ENCODE measurements at regions not wholly inside any gene's neighbourhood (a gene's known extent, or its start where the extent isn't known, plus 50 kb on each side); places are given as distances from the start of the nearest gene placed in this dataset.
"Not testable (repeated sequence)": the region's sequence is repeated elsewhere in the genome, so short reads cannot be mapped to it uniquely, and the experiment has no call there.

- not testable (repeated sequence) for H3K4me3 ChIP-seq (ENCODE audit: low read length in 2 of 2); H3K9me3 ChIP-seq (ENCODE audit: control insufficient read depth in 2 of 2, insufficient read depth in 1 of 2, low read length in 1 of 2); H3K27ac ChIP-seq (ENCODE audit: low read depth in 1 of 2, low read length in 1 of 2); H3K4me1 ChIP-seq (ENCODE audit: control insufficient read depth in 2 of 2, insufficient read depth in 2 of 2, low read length in 2 of 2); H3K27me3 ChIP-seq (ENCODE audit: control insufficient read depth in 2 of 2, insufficient read depth in 1 of 2, low read length in 1 of 2); H3K36me3 ChIP-seq (ENCODE audit: control insufficient read depth in 2 of 2, insufficient read depth in 2 of 2, low read length in 1 of 2); DNase-seq (ENCODE audit: low read depth in 6 of 9, low spot score in 9 of 9)
- WGBS = 46% methylated on average over 5 of the region's 5 CpGs
Measured at GRCh38 chr3:125822175-125822574, 146.8 kb upstream of the ROPN1B start.

GRCh38 chr3:125831005-125831750 is 137.8 kb upstream of the ROPN1B start:
- not testable (repeated sequence) for H3K4me3 ChIP-seq (ENCODE audit: low read length in 2 of 2); H3K4me1 ChIP-seq (ENCODE audit: control insufficient read depth in 2 of 2, insufficient read depth in 2 of 2, low read length in 2 of 2); H3K36me3 ChIP-seq (ENCODE audit: control insufficient read depth in 2 of 2, insufficient read depth in 2 of 2, low read length in 1 of 2); H3K9me3 ChIP-seq (ENCODE audit: control insufficient read depth in 2 of 2, insufficient read depth in 1 of 2, low read length in 1 of 2); H3K27me3 ChIP-seq (ENCODE audit: control insufficient read depth in 2 of 2, insufficient read depth in 1 of 2, low read length in 1 of 2); DNase-seq (ENCODE audit: low read depth in 6 of 9, low spot score in 9 of 9); H3K27ac ChIP-seq (ENCODE audit: low read depth in 1 of 2, low read length in 1 of 2)
- 98% methylated on average over 2 of the region's 2 CpGs for WGBS

DNA sequence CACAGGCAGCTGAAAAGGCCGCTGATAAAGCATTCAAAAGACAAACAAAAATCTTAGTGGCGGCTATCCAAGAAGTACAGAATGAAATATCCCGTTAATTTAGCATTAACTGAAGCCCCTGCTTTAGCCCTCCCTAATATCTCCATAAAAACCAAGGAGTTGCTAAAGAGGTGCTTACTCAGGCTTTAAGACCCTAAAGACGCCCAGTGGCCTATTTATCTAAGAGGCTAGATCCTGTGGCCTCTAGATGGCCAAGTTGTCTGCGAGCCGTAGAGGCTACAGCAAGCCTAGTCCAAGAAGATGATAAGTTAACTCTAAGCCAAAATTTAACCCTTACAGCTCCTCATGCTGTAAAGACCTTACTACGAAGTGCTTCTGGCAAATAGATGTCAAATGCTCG is 133.4 kb upstream of the ROPN1B start:
- 81% methylated on average over 8 of the region's 8 CpGs for WGBS
- H3K27me3 ChIP-seq (ENCODE audit: control insufficient read depth in 2 of 2, insufficient read depth in 1 of 2, low read length in 1 of 2); H3K27ac ChIP-seq (ENCODE audit: low read depth in 1 of 2, low read length in 1 of 2); H3K9me3 ChIP-seq (ENCODE audit: control insufficient read depth in 2 of 2, insufficient read depth in 1 of 2, low read length in 1 of 2); H3K4me1 ChIP-seq (ENCODE audit: control insufficient read depth in 2 of 2, insufficient read depth in 2 of 2, low read length in 2 of 2); H3K36me3 ChIP-seq (ENCODE audit: control insufficient read depth in 2 of 2, insufficient read depth in 2 of 2, low read length in 1 of 2); H3K4me3 ChIP-seq (ENCODE audit: low read length in 2 of 2); DNase-seq (ENCODE audit: low read depth in 6 of 9, low spot score in 9 of 9): not testable (repeated sequence)

DNA sequence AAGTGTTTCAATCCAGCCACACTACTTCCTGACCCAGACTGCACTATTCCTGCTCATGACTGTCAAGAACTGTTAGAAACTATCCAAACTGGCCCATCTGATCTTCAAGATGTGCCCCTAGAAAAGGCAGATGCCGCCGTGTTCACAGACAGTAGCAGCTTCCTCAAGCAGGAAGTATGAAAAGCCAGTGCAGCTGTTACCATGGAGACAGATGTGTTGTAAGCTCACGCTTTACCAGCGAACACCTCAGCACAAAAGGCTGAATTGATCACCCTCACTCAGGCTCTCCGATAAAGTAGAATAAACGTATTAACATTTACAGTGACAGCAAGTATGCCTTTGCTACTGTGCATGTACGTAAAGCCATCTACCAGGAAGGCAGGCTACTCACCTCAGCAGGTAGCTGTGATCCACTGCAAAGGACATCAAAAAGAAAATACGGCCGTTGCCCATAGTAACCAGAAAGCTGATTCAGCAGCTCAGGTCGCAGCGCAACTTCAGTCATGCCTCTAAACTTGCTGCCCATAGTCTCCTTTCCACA is 132.9 kb upstream of the ROPN1B start:
- not testable (repeated sequence) for H3K36me3 ChIP-seq (ENCODE audit: control insufficient read depth in 2 of 2, insufficient read depth in 2 of 2, low read length in 1 of 2); H3K4me1 ChIP-seq (ENCODE audit: control insufficient read depth in 2 of 2, insufficient read depth in 2 of 2, low read length in 2 of 2); H3K27ac ChIP-seq (ENCODE audit: low read depth in 1 of 2, low read length in 1 of 2); H3K9me3 ChIP-seq (ENCODE audit: control insufficient read depth in 2 of 2, insufficient read depth in 1 of 2, low read length in 1 of 2); H3K27me3 ChIP-seq (ENCODE audit: control insufficient read depth in 2 of 2, insufficient read depth in 1 of 2, low read length in 1 of 2); H3K4me3 ChIP-seq (ENCODE audit: low read length in 2 of 2)
- peak in 4 of 9 donors; percentile 11 to 51 (median 18) for DNase-seq (ENCODE audit: low read depth in 6 of 9, low spot score in 9 of 9)
- 56% methylated on average over 11 of the region's 11 CpGs for WGBS

DNA sequence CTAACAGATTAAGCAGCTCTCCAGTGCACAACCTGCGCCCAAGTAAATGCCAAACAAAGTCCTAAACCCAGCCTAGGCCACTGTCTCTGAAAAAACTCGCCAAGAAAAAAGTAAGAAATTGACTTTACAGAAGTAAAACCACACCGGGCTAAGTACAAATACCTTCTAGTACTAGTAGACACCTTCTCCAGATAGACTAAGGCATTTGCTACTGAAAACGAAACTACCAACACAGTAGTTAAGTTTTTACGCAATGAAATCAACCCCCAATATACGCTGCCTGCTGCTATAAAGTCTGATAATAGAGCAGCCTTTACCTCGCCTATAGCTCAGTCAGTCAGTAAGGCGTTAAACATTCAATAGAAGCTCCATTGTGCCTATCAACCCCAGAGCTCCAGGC is 132.2 kb upstream of the ROPN1B start:
- DNase-seq (ENCODE audit: low read depth in 6 of 9, low spot score in 9 of 9) = not testable (repeated sequence)
- 95% methylated on average over 8 of the region's 8 CpGs for WGBS

GRCh38 chr3:125838857-125839256 is 130.1 kb upstream of the ROPN1B start:
- 92% methylated on average over 5 of the region's 5 CpGs for WGBS
- H3K4me3 ChIP-seq (ENCODE audit: low read length in 2 of 2); H3K27ac ChIP-seq (ENCODE audit: low read depth in 1 of 2, low read length in 1 of 2); H3K9me3 ChIP-seq (ENCODE audit: control insufficient read depth in 2 of 2, insufficient read depth in 1 of 2, low read length in 1 of 2); H3K36me3 ChIP-seq (ENCODE audit: control insufficient read depth in 2 of 2, insufficient read depth in 2 of 2, low read length in 1 of 2); DNase-seq (ENCODE audit: low read depth in 6 of 9, low spot score in 9 of 9); H3K4me1 ChIP-seq (ENCODE audit: control insufficient read depth in 2 of 2, insufficient read depth in 2 of 2, low read length in 2 of 2); H3K27me3 ChIP-seq (ENCODE audit: control insufficient read depth in 2 of 2, insufficient read depth in 1 of 2, low read length in 1 of 2): not testable (repeated sequence)

More for the DNA sequence above, 132.2 kb upstream of the ROPN1B start:
- not testable (repeated sequence) for H3K27me3 ChIP-seq (ENCODE audit: control insufficient read depth in 2 of 2, insufficient read depth in 1 of 2, low read length in 1 of 2); H3K27ac ChIP-seq (ENCODE audit: low read depth in 1 of 2, low read length in 1 of 2); H3K4me3 ChIP-seq (ENCODE audit: low read length in 2 of 2); H3K9me3 ChIP-seq (ENCODE audit: control insufficient read depth in 2 of 2, insufficient read depth in 1 of 2, low read length in 1 of 2); H3K4me1 ChIP-seq (ENCODE audit: control insufficient read depth in 2 of 2, insufficient read depth in 2 of 2, low read length in 2 of 2); H3K36me3 ChIP-seq (ENCODE audit: control insufficient read depth in 2 of 2, insufficient read depth in 2 of 2, low read length in 1 of 2)

DNA sequence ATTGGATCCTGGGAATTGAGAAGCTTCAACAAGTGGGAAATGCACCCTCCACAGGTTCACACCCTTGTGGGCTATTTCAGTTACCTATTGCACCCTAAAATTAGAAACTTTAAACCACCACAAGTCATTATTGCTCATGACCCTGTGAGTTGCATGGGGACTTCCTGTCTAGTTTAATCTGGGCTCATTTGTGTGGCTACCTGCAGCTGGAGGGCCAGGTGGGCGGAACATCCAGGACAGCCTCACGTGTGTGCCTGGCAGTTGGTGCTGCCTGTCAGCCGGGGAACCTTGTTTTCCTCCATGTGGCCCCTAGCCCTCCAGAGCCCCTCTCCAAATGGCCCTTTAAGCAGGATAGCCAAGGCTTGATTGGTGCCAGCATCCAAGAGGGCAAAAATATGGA is 128.5 kb upstream of the ROPN1B start:
- H3K36me3 ChIP-seq (ENCODE audit: control insufficient read depth in 2 of 2, insufficient read depth in 2 of 2, low read length in 1 of 2); H3K4me1 ChIP-seq (ENCODE audit: control insufficient read depth in 2 of 2, insufficient read depth in 2 of 2, low read length in 2 of 2); DNase-seq (ENCODE audit: low read depth in 6 of 9, low spot score in 9 of 9); H3K4me3 ChIP-seq (ENCODE audit: low read length in 2 of 2); H3K27ac ChIP-seq (ENCODE audit: low read depth in 1 of 2, low read length in 1 of 2); H3K9me3 ChIP-seq (ENCODE audit: control insufficient read depth in 2 of 2, insufficient read depth in 1 of 2, low read length in 1 of 2); H3K27me3 ChIP-seq (ENCODE audit: control insufficient read depth in 2 of 2, insufficient read depth in 1 of 2, low read length in 1 of 2): not testable (repeated sequence)
- WGBS = 92% methylated on average over 3 of the region's 3 CpGs

GRCh38 chr3:125847966-125848365 is 121.0 kb upstream of the ROPN1B start:
- not testable (repeated sequence) for H3K9me3 ChIP-seq (ENCODE audit: control insufficient read depth in 2 of 2, insufficient read depth in 1 of 2, low read length in 1 of 2); H3K27me3 ChIP-seq (ENCODE audit: control insufficient read depth in 2 of 2, insufficient read depth in 1 of 2, low read length in 1 of 2); H3K4me3 ChIP-seq (ENCODE audit: low read length in 2 of 2); H3K4me1 ChIP-seq (ENCODE audit: control insufficient read depth in 2 of 2, insufficient read depth in 2 of 2, low read length in 2 of 2); H3K36me3 ChIP-seq (ENCODE audit: control insufficient read depth in 2 of 2, insufficient read depth in 2 of 2, low read length in 1 of 2); H3K27ac ChIP-seq (ENCODE audit: low read depth in 1 of 2, low read length in 1 of 2); DNase-seq (ENCODE audit: low read depth in 6 of 9, low spot score in 9 of 9)
- 89% methylated on average over 15 of the region's 15 CpGs for WGBS

DNA sequence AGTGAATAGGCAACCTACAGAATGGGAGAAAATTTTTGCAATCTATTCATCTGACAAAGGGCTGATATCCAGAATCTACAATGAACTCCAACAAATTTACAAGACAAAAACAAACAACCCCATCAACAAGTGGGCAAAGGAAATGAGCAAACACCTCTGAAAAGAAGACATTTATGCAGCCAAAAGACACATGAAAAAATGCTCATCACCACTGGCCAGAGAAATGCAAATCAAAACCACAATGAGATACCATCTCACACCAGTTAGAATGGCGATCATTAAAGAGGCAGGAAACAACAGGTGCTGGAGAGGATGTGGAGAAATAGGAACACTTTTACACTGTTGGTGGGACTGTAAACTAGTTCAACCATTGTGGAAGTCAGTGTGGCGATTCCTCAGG is 114.0 kb upstream of the ROPN1B start:
- H3K27ac ChIP-seq (ENCODE audit: low read depth in 1 of 2, low read length in 1 of 2); H3K36me3 ChIP-seq (ENCODE audit: control insufficient read depth in 2 of 2, insufficient read depth in 2 of 2, low read length in 1 of 2); H3K9me3 ChIP-seq (ENCODE audit: control insufficient read depth in 2 of 2, insufficient read depth in 1 of 2, low read length in 1 of 2); H3K4me1 ChIP-seq (ENCODE audit: control insufficient read depth in 2 of 2, insufficient read depth in 2 of 2, low read length in 2 of 2); H3K4me3 ChIP-seq (ENCODE audit: low read length in 2 of 2); H3K27me3 ChIP-seq (ENCODE audit: control insufficient read depth in 2 of 2, insufficient read depth in 1 of 2, low read length in 1 of 2); DNase-seq (ENCODE audit: low read depth in 6 of 9, low spot score in 9 of 9): not testable (repeated sequence)
- 47% methylated on average over 2 of the region's 2 CpGs for WGBS

All from thymus (tissue), 11 donors.